GM18526 (cell line): ENCODE measurements at regions not wholly inside any gene's neighbourhood (a gene's known extent, or its start where the extent isn't known, plus 50 kb on each side); places are given as distances from the start of the nearest gene placed in this dataset.

Experiments
- POLR2A ChIP-seq: IDR thresholded peaks from 3 replicates; pipeline ENCODE4 v1.6.1; 2011; ENCODE audit not compliant: insufficient read length; ENCODE audit errors: extremely low read depth

- TF ChIP-seq POLR2A: no peak
Measured at GRCh38 chr17:77542011-77542410, 401.2 kb downstream of the SEC14L1 start.

DNA sequence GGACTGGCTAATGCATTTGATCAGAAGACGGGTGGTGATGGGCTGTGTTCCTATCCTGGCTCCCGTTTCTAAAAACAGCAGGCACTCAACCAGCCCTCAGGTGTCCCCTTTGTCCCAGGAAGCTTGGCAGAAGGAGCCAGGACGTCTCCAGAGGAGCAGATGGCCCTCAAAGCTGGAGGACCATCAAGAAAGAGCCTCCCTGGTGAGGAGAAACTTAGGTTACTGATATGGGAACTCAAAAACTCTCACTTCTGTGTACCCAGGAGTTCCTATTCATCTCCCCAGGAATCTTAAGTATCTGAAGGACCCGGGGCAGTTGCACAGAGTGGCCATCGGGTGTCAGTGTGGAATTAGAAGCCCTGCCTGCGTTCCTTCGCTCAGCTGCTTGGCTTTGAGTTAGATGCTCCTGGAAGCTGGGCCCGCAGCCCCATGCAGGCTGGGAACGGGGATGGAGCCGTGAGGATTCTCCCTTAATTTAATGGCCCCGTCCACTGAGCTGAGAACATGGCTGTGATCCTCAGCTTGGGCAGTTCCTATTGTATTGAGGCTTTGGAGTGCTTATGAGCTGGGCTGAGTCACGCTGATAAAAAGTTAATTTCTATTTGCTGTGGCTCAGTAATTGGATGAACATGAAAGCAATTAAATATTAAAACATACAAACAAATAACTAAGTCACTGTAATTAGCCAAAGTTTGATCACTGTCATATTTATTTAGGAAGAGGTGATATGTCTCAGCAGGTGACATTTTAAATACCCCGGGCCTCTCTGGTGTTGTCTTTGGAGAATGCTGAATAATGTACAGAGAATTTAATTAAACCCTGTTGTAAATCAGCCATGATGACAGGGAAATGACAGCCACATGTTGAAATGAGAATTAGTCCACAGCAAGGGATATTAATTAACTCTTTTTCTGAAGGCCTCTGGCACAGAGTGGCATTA, 402.1 kb downstream of the SEC14L1 start:
- no peak for TF ChIP-seq POLR2A

GRCh38 chr17:77543801-77544200, 403.0 kb downstream of the SEC14L1 start:
- TF ChIP-seq POLR2A: no peak

- no peak for TF ChIP-seq POLR2A
Measured at GRCh38 chr17:77544347-77545110, 403.8 kb downstream of the SEC14L1 start.

DNA sequence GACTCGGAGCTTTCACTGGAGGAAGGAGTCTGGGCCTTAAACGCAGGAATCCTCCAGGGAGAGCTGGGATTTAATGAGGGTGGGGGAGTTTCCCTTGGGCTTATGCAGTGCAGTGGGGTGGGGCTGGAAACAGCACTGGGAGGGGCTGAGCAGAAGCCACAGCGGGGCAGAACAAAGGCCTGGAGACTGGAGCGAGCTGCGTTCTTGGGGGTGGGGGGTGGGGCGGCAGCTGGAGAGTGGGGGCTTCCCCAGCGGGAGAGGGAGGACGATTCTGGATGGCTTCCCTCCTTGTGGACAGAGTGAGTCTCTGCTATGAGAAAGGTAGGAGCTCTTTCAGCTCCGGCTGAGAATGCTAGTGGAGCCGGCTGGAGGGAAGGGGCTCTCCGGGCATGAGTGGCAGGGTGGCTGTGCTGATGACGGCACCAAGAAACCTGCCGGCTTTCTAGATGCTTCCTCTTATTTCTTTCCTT, 406.0 kb downstream of the SEC14L1 start:
- TF ChIP-seq POLR2A: no peak

- no peak for TF ChIP-seq POLR2A
Measured at GRCh38 chr17:77548967-77549366, 408.2 kb downstream of the SEC14L1 start.

- TF ChIP-seq POLR2A: no peak
Measured at GRCh38 chr17:77549726-77550366, 408.7 kb upstream of the TNRC6C start.

DNA sequence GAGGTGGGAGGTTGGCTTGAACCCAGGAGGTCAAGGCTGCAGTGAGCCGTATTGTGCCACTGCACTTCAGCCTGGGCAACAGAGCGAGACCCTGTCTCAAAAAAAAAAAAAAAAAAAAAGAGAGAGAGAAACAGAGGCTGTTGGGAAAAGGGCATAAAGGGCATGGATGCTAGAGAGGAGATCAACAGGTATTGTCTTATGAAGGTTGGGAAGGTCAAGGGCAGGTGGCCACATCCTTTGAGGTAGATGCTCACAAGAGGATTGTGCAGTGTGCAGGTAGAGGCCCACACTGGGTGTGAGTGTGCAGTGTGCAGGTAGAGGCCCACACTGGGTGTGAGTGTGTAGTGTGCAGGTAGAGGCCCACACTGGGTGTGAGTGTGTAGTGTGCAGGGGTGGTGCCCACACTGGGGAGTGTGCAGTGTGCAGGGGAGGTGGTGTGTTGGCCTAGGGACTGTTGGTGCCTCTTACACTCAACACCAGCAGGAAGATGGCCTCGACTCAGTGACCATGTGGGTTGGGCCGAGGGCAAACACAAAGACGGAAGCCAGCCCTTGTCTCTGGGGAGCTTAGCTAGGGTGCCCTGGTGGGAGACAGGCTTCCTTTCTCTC, 404.9 kb upstream of the TNRC6C start:
- TF ChIP-seq POLR2A: no peak

- no peak for TF ChIP-seq POLR2A
Measured at GRCh38 chr17:77555121-77555591, 403.3 kb upstream of the TNRC6C start.

GRCh38 chr17:77555741-77556291, 402.7 kb upstream of the TNRC6C start:
- no peak for TF ChIP-seq POLR2A

DNA sequence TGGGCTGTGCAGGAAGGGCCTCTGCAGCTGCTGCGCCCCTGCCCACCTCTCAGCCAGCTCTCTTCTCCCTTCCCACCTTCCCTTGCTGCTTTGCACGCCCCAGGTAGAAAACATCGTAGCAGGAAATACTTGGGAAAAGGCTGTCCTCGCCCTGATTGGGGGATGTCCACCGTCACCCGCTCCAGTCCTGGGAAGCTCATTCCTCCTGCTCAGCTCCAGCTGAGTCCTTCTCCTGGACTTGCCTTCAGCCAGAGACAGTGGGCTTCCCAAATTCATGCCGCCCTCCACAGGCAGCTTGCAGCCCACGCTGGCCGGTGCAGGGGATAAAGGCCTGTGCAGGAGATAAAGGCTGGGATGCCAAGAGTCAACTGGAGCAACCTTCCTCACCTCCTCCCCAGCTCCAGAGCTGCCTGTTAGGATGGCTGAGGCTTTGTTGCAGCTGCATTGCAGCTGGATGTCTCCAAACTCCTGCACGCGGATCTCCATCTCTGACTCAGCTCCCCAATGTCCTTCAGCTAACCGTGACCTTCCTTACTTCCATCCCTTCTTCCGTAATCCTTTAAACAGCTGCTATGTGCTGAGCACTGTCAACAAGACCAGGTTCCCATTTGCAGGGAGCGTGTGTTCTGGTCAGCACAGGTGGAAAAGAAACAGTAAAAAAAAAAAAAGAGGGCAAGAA, 402.0 kb upstream of the TNRC6C start:
- no peak for TF ChIP-seq POLR2A

- no peak for TF ChIP-seq POLR2A
Measured at GRCh38 chr17:77558846-77559626, 399.5 kb upstream of the TNRC6C start.

- TF ChIP-seq POLR2A: no peak
Measured at GRCh38 chr17:77560381-77560780, 398.1 kb upstream of the TNRC6C start.
